GM12873 (cell line): ENCODE measurements at regions not wholly inside any gene's neighbourhood (a gene's known extent, or its start where the extent isn't known, plus 50 kb on each side); places are given as distances from the start of the nearest gene placed in this dataset.

Experiments
- CTCF ChIP-seq: IDR thresholded peaks from 2 replicates; pipeline ENCODE4 v1.5.1; 2012; ENCODE audit warnings: low read depth, mild to moderate bottlenecking, moderate library complexity, low read length, control low read depth; ENCODE audit not compliant: insufficient read depth; ENCODE audit errors: missing control alignments

DNA sequence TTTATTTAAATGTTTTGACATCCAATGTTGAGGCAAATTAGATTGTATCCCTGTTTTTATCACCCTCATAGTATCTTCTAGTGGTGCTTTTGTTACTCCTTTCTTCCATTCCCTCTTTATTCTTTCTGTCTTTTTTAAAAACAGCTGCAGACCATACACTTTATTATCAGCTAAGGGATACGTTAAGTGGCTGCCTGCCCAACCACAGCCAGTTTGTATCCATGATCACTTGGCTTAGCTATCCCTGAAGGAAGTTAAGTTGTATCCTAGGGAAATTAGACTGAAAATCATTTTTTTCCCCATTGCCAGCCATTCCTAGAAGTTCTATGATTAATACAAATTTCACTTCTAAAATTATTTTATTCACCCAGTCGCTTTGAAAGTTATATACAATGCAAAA is 1032.7 kb downstream of the NR2F1-AS1 start:
- no peak for TF ChIP-seq CTCF

- TF ChIP-seq CTCF = no peak
These were observed 1036.4 kb downstream of the NR2F1-AS1 start for GRCh38 chr5:92544596-92544995.

- TF ChIP-seq CTCF = no peak
These were observed 1037.0 kb downstream of the NR2F1-AS1 start for GRCh38 chr5:92544036-92544435.

DNA sequence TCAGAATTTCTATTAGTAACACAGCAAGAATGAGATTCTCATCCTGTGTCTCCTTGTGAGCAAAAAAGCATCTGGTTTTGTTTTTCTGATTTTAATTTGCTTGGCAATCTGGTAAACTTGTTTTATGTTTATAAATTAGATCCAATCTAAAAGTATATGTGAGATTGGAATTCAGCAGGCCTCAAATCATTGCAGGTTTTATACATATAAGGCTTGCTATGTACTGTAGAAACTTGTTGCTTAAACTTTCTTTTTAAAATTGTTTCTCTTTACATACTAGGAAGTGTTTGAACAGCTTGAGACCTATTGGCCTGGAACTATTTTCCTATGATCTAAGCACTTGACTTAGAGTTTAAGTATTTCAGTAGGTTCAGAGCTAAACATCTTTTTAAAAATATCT is 1037.8 kb downstream of the NR2F1-AS1 start:
- no peak for TF ChIP-seq CTCF

DNA sequence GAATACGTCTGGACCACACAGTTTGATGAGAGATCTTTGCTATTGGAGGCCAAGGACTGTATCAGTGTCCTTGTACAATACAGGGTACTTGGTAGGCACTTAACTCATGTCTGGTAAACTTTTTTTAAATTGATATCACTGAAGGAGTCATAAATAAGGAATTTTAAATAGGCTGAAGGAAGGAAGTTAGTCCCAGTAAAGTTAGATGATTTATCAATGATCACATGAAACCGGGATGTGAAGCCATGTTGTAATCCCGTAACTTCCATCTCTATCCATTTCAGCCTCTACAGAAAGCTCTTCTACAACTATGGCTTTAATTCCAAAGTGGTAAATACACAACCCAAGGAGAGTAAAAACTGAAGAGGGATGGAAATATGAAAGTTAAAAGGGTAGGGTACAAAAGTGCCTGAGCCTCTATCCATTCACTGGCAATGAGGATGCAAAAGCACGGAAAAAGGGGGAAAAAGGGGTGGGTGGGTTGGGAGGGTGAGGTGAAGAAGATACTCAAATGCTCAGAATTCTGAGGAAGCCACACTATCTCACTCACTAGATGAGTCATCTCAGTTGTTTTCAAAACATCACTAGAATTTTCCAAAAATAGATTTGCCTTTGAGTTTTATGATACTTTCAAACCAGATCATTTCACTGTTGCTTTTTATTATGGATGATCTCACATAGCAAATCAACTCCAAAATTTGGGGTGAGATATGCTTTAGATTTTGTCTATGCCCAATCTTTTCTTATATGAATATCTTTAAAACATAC is 1053.5 kb downstream of the NR2F1-AS1 start:
- no peak for TF ChIP-seq CTCF

DNA sequence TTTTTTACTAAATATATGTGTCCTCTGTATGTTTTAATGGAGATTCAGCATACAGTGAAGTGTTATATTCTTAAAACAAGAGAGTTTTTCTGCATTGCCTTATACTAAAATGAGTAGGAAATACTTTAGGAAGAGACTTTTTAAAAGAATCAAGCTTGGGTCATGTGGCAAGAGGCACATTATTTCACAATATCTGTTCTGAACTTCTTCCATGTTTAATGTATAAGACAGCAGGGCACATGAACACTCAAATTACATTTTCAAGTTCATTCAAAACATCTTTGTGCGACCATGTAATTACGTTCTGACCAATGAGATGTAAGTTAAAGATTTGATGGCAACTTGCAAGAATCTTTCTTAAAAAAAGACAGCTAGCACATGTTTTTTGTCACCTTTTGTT is 1055.9 kb downstream of the NR2F1-AS1 start:
- TF ChIP-seq CTCF = no peak

- TF ChIP-seq CTCF = no peak
These were observed 1061.0 kb downstream of the NR2F1-AS1 start for GRCh38 chr5:92519811-92520632.
